ENCODE measurements at regions not wholly inside any gene's neighbourhood (a gene's known extent, or its start where the extent isn't known, plus 50 kb on each side); places are given as distances from the start of the nearest gene placed in this dataset.
A peak's percentile ranks its signal among the peaks of the same experiment; 100 is the strongest.

GRCh38 chr20:24106801-24107445 lies 118.3 kb upstream of the GGTLC1 start:
- DNase-seq (ENCODE audit: low read depth, low spot score): no peak

GRCh38 chr20:24106150-24106800 lies 117.7 kb upstream of the GGTLC1 start:
- no peak for DNase-seq (ENCODE audit: low read depth, low spot score)

- no peak for DNase-seq (ENCODE audit: low read depth, low spot score)
Measured at GRCh38 chr20:24102749-24103333, 114.3 kb upstream of the GGTLC1 start.

GRCh38 chr20:24102290-24102689 lies 113.7 kb upstream of the GGTLC1 start:
- DNase-seq (ENCODE audit: low read depth, low spot score): no peak

GRCh38 chr20:24100370-24101011 lies 111.9 kb upstream of the GGTLC1 start:
- peak; percentile 48 for DNase-seq (ENCODE audit: low read depth, low spot score)

- DNase-seq (ENCODE audit: low read depth, low spot score): peak; percentile 6
Measured at GRCh38 chr20:24098886-24099285, 110.3 kb upstream of the GGTLC1 start.

GRCh38 chr20:24097506-24098245 lies 109.1 kb upstream of the GGTLC1 start:
- no peak for DNase-seq (ENCODE audit: low read depth, low spot score)

- no peak for DNase-seq (ENCODE audit: low read depth, low spot score)
Measured at GRCh38 chr20:24096864-24097450, 108.4 kb upstream of the GGTLC1 start.

- no peak for DNase-seq (ENCODE audit: low read depth, low spot score)
Measured at GRCh38 chr20:24096264-24096663, 107.7 kb upstream of the GGTLC1 start.

- DNase-seq (ENCODE audit: low read depth, low spot score): no peak
Measured at GRCh38 chr20:24095756-24096155, 107.2 kb upstream of the GGTLC1 start.

- no peak for DNase-seq (ENCODE audit: low read depth, low spot score)
Measured at GRCh38 chr20:24095303-24095702, 106.7 kb upstream of the GGTLC1 start.

- DNase-seq (ENCODE audit: low read depth, low spot score): no peak
Measured at GRCh38 chr20:24089576-24089975, 101.0 kb upstream of the GGTLC1 start.

GRCh38 chr20:24086121-24086520 lies 97.5 kb upstream of the GGTLC1 start:
- no peak for DNase-seq (ENCODE audit: low read depth, low spot score)

GRCh38 chr20:24084281-24084680 lies 95.7 kb upstream of the GGTLC1 start:
- no peak for DNase-seq (ENCODE audit: low read depth, low spot score)

- no peak for DNase-seq (ENCODE audit: low read depth, low spot score)
Measured at GRCh38 chr20:24081077-24081476, 92.5 kb upstream of the GGTLC1 start.

- no peak for DNase-seq (ENCODE audit: low read depth, low spot score)
Measured at GRCh38 chr20:24079661-24080412, 91.3 kb upstream of the GGTLC1 start.

- no peak for DNase-seq (ENCODE audit: low read depth, low spot score)
Measured at GRCh38 chr20:24077145-24077544, 88.6 kb upstream of the GGTLC1 start.

GRCh38 chr20:24070679-24071078 lies 82.1 kb upstream of the GGTLC1 start:
- DNase-seq (ENCODE audit: low read depth, low spot score): no peak

GRCh38 chr20:24066076-24066700 lies 77.6 kb upstream of the GGTLC1 start:
- DNase-seq (ENCODE audit: low read depth, low spot score): no peak

GRCh38 chr20:24064915-24065314 lies 76.3 kb upstream of the GGTLC1 start:
- DNase-seq (ENCODE audit: low read depth, low spot score): no peak

All from astrocyte of the hippocampus (primary cell).